NB4 (cell line): ENCODE measurements at regions not wholly inside any gene's neighbourhood (a gene's known extent, or its start where the extent isn't known, plus 50 kb on each side); places are given as distances from the start of the nearest gene placed in this dataset.
"Not testable (repeated sequence)": the region's sequence is repeated elsewhere in the genome, so short reads cannot be mapped to it uniquely, and the experiment has no call there.

Experiments
- DNase-seq: peaks from one replicate; pipeline ENCODE4 v3.0.0; 2010; ENCODE audit warnings: low read depth
- H3K4me3 ChIP-seq: one replicate; pipeline ENCODE4 v1.5.1; 2011; ENCODE audit warnings: mild to moderate bottlenecking, low read depth, low read length, moderate library complexity
- MYC ChIP-seq: IDR thresholded peaks from 2 replicates; pipeline ENCODE4 v1.6.1; 2011; ENCODE audit warnings: low read depth, low read length
- POLR2A ChIP-seq: IDR thresholded peaks from 2 replicates; pipeline ENCODE4 v1.6.1; 2011; ENCODE audit warnings: mild to moderate bottlenecking; ENCODE audit not compliant: insufficient read length; ENCODE audit errors: extremely low read depth
- TF ChIP-seq, protein P1 (sequence below): IDR thresholded peaks from one replicate; pipeline ENCODE4 v1.5.1; 2012; ENCODE audit warnings: low read depth, low read length
- TF ChIP-seq, protein P2 (sequence below): IDR thresholded peaks from 2 replicates; pipeline ENCODE4 v1.6.1; 2011; ENCODE audit warnings: low read depth, low read length

DNA sequence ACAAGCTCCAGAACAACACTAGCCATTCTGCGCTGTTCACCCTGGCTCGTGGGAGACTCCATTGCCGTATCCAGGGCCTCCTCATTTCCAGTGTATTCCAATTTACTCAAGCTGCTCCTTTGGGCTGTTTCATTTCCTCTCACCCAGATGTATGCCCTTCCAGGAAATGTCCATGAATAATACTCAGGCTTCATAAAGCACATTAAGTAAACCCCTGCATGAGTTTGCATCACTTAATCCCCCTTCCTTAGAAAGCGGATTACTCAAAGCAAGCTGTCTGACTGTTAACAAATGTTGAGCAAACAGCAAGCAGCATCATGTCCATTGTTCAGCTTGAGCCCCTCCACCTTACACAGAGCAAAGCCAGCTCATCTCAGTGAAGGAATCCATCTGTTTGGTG, 403.6 kb upstream of the PBX1 start:
- no peak for DNase-seq
- no peak overlapping the region for H3K4me3 ChIP-seq
- TF ChIP-seq MYC = no peak
- TF ChIP-seq, protein P1, sequence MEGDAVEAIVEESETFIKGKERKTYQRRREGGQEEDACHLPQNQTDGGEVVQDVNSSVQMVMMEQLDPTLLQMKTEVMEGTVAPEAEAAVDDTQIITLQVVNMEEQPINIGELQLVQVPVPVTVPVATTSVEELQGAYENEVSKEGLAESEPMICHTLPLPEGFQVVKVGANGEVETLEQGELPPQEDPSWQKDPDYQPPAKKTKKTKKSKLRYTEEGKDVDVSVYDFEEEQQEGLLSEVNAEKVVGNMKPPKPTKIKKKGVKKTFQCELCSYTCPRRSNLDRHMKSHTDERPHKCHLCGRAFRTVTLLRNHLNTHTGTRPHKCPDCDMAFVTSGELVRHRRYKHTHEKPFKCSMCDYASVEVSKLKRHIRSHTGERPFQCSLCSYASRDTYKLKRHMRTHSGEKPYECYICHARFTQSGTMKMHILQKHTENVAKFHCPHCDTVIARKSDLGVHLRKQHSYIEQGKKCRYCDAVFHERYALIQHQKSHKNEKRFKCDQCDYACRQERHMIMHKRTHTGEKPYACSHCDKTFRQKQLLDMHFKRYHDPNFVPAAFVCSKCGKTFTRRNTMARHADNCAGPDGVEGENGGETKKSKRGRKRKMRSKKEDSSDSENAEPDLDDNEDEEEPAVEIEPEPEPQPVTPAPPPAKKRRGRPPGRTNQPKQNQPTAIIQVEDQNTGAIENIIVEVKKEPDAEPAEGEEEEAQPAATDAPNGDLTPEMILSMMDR = no peak
- TF ChIP-seq POLR2A = no peak
- TF ChIP-seq, protein P2, sequence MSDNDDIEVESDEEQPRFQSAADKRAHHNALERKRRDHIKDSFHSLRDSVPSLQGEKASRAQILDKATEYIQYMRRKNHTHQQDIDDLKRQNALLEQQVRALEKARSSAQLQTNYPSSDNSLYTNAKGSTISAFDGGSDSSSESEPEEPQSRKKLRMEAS = no peak

DNA sequence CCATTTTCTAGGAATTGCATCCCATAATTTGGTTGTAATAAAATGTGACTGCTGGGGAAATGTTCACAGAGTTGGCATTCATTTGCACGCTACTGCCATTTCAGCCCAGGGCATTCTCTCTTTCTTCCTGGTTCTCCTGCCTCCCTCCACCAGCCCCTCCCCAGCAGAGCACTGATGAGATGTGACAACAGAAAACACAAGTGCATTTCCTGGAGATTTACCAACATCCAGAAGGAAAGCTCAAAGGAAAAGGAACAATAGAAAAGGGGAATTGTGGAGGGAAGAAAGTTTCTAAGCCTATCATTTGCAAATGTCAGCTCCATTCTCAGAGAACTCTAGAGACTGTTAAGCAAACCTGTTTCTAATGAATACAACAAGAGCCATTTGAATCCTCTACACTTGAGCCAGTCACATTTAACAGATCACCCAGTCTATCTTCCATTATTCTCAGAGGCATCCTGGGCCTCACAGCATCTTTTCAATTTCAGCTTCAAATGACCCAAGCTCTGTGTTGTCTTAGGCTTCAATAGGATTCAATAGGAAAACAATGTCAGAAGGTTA, 395.6 kb upstream of the PBX1 start:
- no peak for TF ChIP-seq MYC
- TF ChIP-seq, protein P1 = no peak
- no peak for DNase-seq
- H3K4me3 ChIP-seq = no peak overlapping the region

DNA sequence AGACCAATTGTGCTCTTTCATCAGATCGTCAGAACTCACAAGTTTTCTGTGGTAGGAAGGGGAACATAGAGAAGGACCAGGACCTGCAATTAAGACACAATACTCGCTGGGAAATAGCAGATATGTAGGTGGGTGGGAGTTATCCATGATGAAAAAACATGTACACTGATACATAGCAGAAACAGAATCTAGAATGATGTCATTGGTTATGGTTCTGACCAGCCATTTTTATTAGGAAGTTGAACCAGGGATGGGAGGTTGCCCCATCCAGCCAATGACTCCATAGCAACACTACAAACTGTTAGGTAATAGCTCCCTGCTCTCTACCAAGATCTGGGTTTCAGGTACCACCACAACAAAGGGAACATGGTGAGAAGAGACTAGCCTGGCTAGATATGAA, 393.5 kb upstream of the PBX1 start:
- H3K4me3 ChIP-seq = no peak overlapping the region
- no peak for DNase-seq
- TF ChIP-seq, protein P1 = no peak
- no peak for TF ChIP-seq MYC
- no peak for TF ChIP-seq POLR2A
- TF ChIP-seq, protein P2 = no peak

DNA sequence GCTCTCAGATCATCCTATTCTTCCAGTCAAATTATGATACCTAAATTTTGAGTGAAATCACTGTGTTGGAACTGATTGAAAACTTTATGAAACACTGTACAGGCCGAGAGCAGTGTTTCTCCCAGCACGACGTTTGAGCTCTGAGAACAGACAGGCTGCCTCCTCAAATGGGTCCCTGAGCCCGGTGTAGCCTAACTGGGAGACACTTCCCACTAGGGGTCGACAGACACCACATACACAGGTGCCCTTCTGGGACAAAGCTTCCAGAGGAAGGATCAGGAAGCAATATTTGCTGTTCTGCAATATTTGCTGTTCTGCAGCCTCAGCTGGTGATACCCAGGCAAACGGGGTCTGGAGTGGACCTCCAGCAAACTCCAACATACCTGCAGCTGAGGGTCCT, 392.5 kb upstream of the PBX1 start:
- not testable (repeated sequence) for H3K4me3 ChIP-seq
- peak; percentile 15 for DNase-seq

DNA sequence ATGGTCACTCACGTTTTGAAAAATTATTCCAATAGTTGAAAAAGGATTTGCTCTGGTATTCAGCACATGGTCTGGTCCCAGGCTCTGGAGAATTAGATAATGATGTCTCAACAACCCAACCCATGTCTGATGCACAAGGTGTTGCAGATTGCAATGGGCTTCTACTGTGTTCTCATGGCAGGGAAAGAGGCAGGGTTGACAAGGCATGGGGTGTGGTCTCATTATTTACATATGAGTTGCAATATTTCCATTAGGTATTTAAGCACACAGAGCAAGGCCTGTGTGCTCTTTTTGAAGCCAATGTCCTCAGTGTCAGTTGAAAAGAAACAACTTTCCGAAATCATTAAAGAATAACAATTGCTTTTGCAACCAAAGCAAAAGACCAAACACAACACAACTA, 381.9 kb upstream of the PBX1 start:
- no peak overlapping the region for H3K4me3 ChIP-seq
- TF ChIP-seq, protein P2 = no peak
- TF ChIP-seq, protein P1 = no peak
- TF ChIP-seq MYC (no peak), POLR2A (no peak)
- no peak for DNase-seq

DNA sequence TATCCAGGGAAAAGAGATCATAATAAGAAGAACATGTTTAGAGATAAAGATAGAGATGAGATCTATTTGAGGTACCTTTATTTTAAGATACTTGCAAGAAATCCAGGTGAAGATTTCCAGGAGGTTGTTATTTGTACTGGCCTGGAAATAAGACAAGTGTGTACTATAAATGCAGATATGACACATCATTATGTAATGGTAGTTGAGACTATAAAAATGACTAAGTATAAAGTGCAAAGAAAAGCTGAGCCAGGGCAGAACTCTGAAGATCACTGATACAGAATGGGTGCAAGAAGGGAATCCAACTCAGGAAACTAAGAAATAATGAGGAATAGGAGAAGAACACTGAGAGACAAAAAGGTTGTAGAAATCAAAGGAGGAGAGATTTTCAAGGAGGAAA, 378.2 kb upstream of the PBX1 start:
- no peak for TF ChIP-seq MYC
- no peak for TF ChIP-seq POLR2A
- TF ChIP-seq, protein P1 = no peak
- TF ChIP-seq, protein P2 = no peak
- no peak for DNase-seq
- H3K4me3 ChIP-seq = no peak overlapping the region
